NT2/D1 (cell line): ENCODE measurements at regions not wholly inside any gene's neighbourhood (a gene's known extent, or its start where the extent isn't known, plus 50 kb on each side); places are given as distances from the start of the nearest gene placed in this dataset.

Experiments
- DNase-seq: peaks from one replicate; pipeline ENCODE4 v3.0.0-alpha.2; 2011; ENCODE audit warnings: low read depth, low spot score
- H3K27me3 ChIP-seq: 2 replicates; pipeline ENCODE4 v1.6.0; 2011; ENCODE audit warnings: mild to moderate bottlenecking; ENCODE audit not compliant: insufficient read length, insufficient read depth
- H3K36me3 ChIP-seq: 2 replicates; pipeline ENCODE4 v1.6.1; 2011; ENCODE audit warnings: mild to moderate bottlenecking, low read length, mixed read lengths; ENCODE audit not compliant: insufficient read depth, insufficient read length
- H3K4me1 ChIP-seq: 2 replicates; pipeline ENCODE4 v1.5.1; 2011; ENCODE audit not compliant: insufficient read depth, insufficient read length
- H3K4me3 ChIP-seq: 2 replicates; pipeline ENCODE4 v1.5.1; 2011; ENCODE audit warnings: low read depth; ENCODE audit not compliant: insufficient read length
- H3K9ac ChIP-seq: 2 replicates; pipeline ENCODE4 v1.6.0; 2011; ENCODE audit warnings: low read depth; ENCODE audit not compliant: insufficient read length
- H3K9me3 ChIP-seq: 2 replicates; pipeline ENCODE4 v1.5.1; 2011; ENCODE audit warnings: mild to moderate bottlenecking, low read length; ENCODE audit not compliant: insufficient read depth
- SUZ12 ChIP-seq: IDR thresholded peaks from 2 replicates; pipeline ENCODE4 v1.6.1; 2011; ENCODE audit not compliant: insufficient read length, insufficient read depth; ENCODE audit errors: extremely low read depth
- YY1 ChIP-seq: IDR thresholded peaks from 2 replicates; pipeline ENCODE4 v1.6.1; 2011; ENCODE audit not compliant: insufficient read length, insufficient read depth
- ZNF274 ChIP-seq: IDR thresholded peaks from 2 replicates; pipeline ENCODE4 v1.6.1; 2011; ENCODE audit warnings: mild to moderate bottlenecking, low read depth, low read length

DNA sequence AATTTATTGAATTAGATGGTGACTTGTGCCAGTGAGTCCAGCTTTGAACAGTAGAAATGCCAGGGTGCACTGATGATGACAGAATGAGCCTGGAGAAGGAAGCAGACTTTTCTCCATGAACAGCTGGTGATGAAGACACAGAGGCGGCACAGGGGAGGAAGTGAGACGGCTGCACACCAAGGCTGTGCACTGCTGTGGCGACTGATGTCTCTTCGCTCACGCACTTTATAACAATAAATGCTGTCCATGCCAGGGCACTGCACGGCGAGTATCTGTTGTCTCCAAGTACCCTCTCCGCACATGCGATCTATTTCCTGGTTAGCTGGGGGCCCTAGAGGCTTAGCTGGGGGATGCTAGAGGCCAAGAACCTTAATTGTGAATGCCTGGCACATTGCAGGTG lies 175.2 kb downstream of the TMEM200C start:
- Histone ChIP-seq H3K9ac (no peak overlapping the region), H3K4me3 (no peak overlapping the region), H3K9me3 (no peaks in the 10 kb centered on the region), H3K4me1 (no peaks in the 10 kb centered on the region), H3K36me3 (no peaks in the 10 kb centered on the region), H3K27me3 (no peaks in the 10 kb centered on the region)
- TF ChIP-seq YY1 (no peak), SUZ12 (no peak), ZNF274 (no peak)
- DNase-seq: no peak

DNA sequence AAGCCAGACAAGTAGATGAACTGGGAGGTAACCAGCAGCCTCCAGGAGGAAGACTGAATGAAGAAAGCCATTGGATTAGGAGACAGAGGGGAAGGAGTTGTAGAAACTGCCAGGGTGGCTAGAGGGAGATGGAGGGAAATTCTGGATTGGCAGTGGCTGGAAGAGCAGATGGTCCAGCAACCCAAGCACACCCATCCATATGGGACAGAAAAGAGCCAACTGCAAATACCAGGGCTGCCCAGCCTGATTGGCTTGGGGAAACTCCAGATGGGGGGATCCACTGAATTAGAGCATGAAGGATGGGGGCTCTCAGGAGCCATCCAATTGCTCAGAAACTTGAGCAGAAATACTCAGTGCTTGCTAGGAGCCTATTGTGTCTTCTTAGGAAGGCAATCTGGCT lies 173.5 kb upstream of the EPB41L3 start:
- Histone ChIP-seq H3K4me1 (no peaks in the 10 kb centered on the region), H3K9ac (no peak overlapping the region), H3K9me3 (no peaks in the 10 kb centered on the region), H3K27me3 (no peaks in the 10 kb centered on the region), H3K36me3 (no peaks in the 10 kb centered on the region), H3K4me3 (no peak overlapping the region)
- DNase-seq: no peak
- TF ChIP-seq SUZ12 (no peak), ZNF274 (no peak), YY1 (no peak)

DNA sequence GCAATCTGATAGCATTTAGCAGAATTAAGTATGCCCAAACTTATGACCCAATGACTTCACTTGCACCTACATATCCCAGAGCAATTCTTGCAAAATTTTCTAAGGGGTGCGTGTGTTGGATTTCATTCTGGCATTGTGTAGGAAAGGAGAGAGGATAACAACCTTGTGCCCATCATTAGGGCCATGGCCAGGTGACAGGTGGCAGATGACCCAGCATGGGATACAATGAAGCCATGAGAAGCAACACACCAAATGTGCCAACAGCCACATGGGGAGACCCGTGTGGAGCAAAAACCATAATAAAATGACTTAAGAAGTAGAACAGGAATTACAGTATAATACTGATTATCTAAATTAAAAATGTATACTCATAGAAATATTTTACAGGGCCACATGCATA lies 166.9 kb upstream of the EPB41L3 start:
- no peaks in the 10 kb centered on the region for H3K9me3 ChIP-seq
- H3K4me1 ChIP-seq: no peaks in the 10 kb centered on the region
- no peaks in the 10 kb centered on the region for H3K36me3 ChIP-seq
- no peak for DNase-seq
- H3K9ac ChIP-seq: no peak overlapping the region
- no peak overlapping the region for H3K4me3 ChIP-seq
- TF ChIP-seq SUZ12: no peak
- TF ChIP-seq YY1: no peak
- TF ChIP-seq ZNF274: no peak
- H3K27me3 ChIP-seq: no peaks in the 10 kb centered on the region

DNA sequence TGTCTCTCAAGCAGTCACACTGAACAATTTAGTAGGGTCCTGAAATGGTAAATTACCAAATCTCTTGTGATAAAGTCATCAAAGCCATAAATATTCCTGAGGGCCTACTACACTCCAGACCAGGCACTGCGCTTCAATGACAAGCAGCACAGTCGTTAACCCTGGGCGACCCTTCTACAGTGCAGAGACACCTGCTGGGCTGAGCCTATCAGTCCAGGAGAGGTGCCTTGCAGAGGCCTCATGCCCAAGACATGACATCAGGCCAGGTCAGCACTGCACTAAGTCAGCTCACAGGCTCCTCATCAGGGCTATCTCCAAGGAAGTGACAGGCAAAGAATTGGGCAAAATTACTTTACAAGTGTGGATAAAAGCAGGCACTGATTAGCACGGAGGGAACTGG lies 166.4 kb upstream of the EPB41L3 start:
- no peak overlapping the region for H3K4me3 ChIP-seq
- DNase-seq: no peak
- H3K9me3 ChIP-seq: no peaks in the 10 kb centered on the region
- H3K27me3 ChIP-seq: no peaks in the 10 kb centered on the region
- no peaks in the 10 kb centered on the region for H3K36me3 ChIP-seq
- H3K9ac ChIP-seq: no peak overlapping the region
- H3K4me1 ChIP-seq: no peaks in the 10 kb centered on the region
- TF ChIP-seq SUZ12: no peak
- TF ChIP-seq ZNF274: no peak
- TF ChIP-seq YY1: no peak

DNA sequence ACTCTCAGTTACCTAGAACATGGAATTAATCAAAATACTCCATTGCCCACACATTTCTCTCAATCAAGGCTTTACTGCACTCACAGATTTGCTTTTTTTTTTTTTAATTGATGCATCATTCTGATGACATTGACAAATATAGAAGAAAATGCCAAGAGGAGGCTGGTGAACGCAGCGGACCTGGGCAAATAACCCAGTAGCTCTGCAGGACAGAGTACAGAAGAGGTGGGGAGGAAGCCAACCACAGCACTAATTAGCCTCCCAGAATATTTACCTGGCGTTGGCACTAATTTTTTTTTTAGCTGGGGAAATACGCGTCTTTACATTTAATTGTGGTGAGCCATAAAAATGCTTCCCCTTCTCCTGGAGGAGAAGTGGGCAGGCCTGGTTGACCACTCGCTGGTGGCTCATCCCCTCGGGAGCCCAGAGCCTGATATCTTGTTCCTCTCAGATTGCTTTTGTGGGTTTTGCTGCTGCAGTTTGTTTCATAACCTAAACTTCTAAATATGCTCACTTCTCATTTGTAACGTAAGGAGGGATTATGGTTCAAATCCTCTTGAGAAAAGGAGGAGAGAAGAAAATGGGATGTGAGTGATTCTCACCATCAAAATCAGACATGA lies 165.8 kb upstream of the EPB41L3 start:
- DNase-seq: no peak
- TF ChIP-seq YY1: no peak
- no peak for TF ChIP-seq ZNF274
- no peak for TF ChIP-seq SUZ12

DNA sequence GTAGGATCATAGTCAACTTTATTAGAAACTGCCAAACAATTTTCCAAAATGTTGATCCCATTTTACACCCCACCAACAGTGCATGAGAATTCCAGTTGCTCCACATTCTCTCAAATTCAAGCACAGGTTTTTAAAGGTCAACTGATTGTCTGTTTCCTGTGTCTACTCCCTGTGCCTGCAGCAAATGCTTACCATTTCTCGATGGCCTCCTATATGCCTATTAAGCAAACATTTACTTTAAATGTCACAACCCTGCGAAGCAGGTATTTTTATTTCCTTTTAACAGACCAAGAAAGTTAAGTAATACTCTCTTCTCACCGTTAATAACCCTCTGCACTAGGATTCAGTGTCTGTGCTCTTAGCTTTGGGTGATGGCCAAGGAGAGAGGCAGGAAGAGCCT lies 163.8 kb upstream of the EPB41L3 start:
- no peaks in the 10 kb centered on the region for H3K36me3 ChIP-seq
- H3K4me3 ChIP-seq: no peak overlapping the region
- TF ChIP-seq SUZ12 (no peak), ZNF274 (no peak), YY1 (no peak)

More for the DNA sequence above, 165.8 kb upstream of the EPB41L3 start:
- Histone ChIP-seq H3K9me3 (no peaks in the 10 kb centered on the region), H3K27me3 (no peaks in the 10 kb centered on the region), H3K36me3 (no peaks in the 10 kb centered on the region), H3K4me1 (no peaks in the 10 kb centered on the region), H3K9ac (no peak overlapping the region), H3K4me3 (no peak overlapping the region)

DNA sequence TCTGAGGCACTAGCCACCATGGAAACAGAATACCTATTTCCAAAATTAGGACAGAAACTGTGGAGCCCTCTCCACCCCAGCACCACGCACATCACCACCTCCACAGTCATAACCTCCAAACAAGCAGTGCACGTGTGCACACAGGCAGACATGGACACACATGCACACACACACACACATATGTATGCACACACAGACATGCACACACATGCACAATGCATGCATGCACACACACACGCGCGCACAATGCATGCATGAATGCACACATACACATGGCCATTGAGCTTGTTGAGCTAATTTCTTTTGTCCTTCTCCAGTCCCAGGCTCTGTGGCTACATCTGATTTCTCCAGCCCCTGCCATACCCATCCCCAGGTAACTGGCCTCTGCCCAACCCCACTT lies 161.6 kb upstream of the EPB41L3 start:
- Histone ChIP-seq H3K9ac (no peak overlapping the region), H3K36me3 (no peaks in the 10 kb centered on the region), H3K4me1 (no peaks in the 10 kb centered on the region), H3K4me3 (no peak overlapping the region), H3K27me3 (no peaks in the 10 kb centered on the region), H3K9me3 (no peaks in the 10 kb centered on the region)
- no peak for TF ChIP-seq YY1
- TF ChIP-seq ZNF274: no peak
- no peak for TF ChIP-seq SUZ12
- no peak for DNase-seq

More for the DNA sequence above, 163.8 kb upstream of the EPB41L3 start:
- Histone ChIP-seq H3K9ac (no peak overlapping the region), H3K27me3 (no peaks in the 10 kb centered on the region), H3K9me3 (no peaks in the 10 kb centered on the region), H3K4me1 (no peaks in the 10 kb centered on the region)
- DNase-seq: no peak
